ENCODE measurements at regions not wholly inside any gene's neighbourhood (a gene's known extent, or its start where the extent isn't known, plus 50 kb on each side); places are given as distances from the start of the nearest gene placed in this dataset.

GRCh38 chr5:42277293-42277692 is 145.9 kb upstream of the GHR start:
- no peak overlapping the region for H2AFZ ChIP-seq (ENCODE audit: low read depth, low read length)
- no peak overlapping the region for H3K9ac ChIP-seq (ENCODE audit: low read length)
- H3K36me3 ChIP-seq (ENCODE audit: insufficient read depth, low read length) = no peaks in the 10 kb centered on the region
- H3K4me3 ChIP-seq (ENCODE audit: insufficient read depth, low read depth, low read length) = no peak overlapping the region
- H3K27me3 ChIP-seq (ENCODE audit: insufficient read depth, low read length) = no peaks in the 10 kb centered on the region
- Mint-ChIP-seq H3K9me3 (ENCODE audit: unreplicated experiment) (no peaks in the 10 kb centered on the region), H3K4me3 (ENCODE audit: unreplicated experiment) (no peak overlapping the region), H3K4me1 (ENCODE audit: low read depth, unreplicated experiment) (no peaks in the 10 kb centered on the region), H3K27me3 (ENCODE audit: low read depth, unreplicated experiment) (peaks cover 67% of the 10 kb centered on the region), H3K27ac (ENCODE audit: unreplicated experiment) (no peak overlapping the region), H3K36me3 (ENCODE audit: low read depth, unreplicated experiment) (no peaks in the 10 kb centered on the region)
- DNase-seq (ENCODE audit: low read depth) (no peak), FAIRE-seq (no peak)
- no peaks in the 10 kb centered on the region for H3K79me2 ChIP-seq (ENCODE audit: insufficient read depth, low read length)
- H3K27ac ChIP-seq (ENCODE audit: low read depth, low read length) = no peak overlapping the region
- no peak overlapping the region for H3K4me2 ChIP-seq (ENCODE audit: low read length)
- TF ChIP-seq CTCF (IDR thresholded peaks at IDR 0.05; ENCODE audit: insufficient read depth, low read depth, low read length) (no peak), EZH2 (IDR thresholded peaks at IDR 0.05; ENCODE audit: insufficient read depth, low read length) (no peak)
- no peaks in the 10 kb centered on the region for H4K20me1 ChIP-seq (ENCODE audit: insufficient read depth, low read length)
- no peaks in the 10 kb centered on the region for H3K9me3 ChIP-seq (ENCODE audit: insufficient read depth, low read depth, low read length)
- no peaks in the 10 kb centered on the region for H3K4me1 ChIP-seq (ENCODE audit: insufficient read depth, low read length)

DNA sequence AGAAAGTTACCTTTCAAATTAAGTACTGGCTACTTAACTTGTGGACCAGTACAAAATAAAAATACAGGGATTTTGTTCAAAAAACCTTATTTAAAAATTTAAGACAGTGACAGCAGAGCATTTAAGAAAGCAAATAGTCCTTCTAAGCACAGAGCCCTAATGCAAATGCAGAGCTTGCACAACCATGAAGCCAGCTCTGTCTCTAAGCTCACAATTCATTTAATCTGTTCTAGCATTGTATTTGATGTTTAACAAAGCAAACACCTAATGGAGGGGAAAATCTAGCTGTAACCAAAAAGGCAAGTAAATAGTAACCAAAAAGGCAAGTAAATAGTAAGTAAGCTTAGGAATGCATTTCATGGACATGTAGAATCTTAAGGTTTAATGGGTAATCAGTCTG is 138.7 kb upstream of the GHR start:
- Histone ChIP-seq H3K4me3 (ENCODE audit: insufficient read depth, low read depth, low read length) (no peak overlapping the region), H2AFZ (ENCODE audit: low read depth, low read length) (no peak overlapping the region), H3K27ac (ENCODE audit: low read depth, low read length) (no peak overlapping the region), H3K4me1 (ENCODE audit: insufficient read depth, low read length) (no peaks in the 10 kb centered on the region), H3K79me2 (ENCODE audit: insufficient read depth, low read length) (no peaks in the 10 kb centered on the region), H3K4me2 (ENCODE audit: low read length) (no peak overlapping the region), H3K9me3 (ENCODE audit: insufficient read depth, low read depth, low read length) (no peaks in the 10 kb centered on the region), H3K9ac (ENCODE audit: low read length) (no peak overlapping the region), H3K27me3 (ENCODE audit: insufficient read depth, low read length) (no peaks in the 10 kb centered on the region), H4K20me1 (ENCODE audit: insufficient read depth, low read length) (no peaks in the 10 kb centered on the region), H3K36me3 (ENCODE audit: insufficient read depth, low read length) (no peaks in the 10 kb centered on the region)
- H3K27ac Mint-ChIP-seq (ENCODE audit: unreplicated experiment) = no peak overlapping the region
- TF ChIP-seq EZH2 (IDR thresholded peaks at IDR 0.05; ENCODE audit: insufficient read depth, low read length) (no peak), CTCF (IDR thresholded peaks at IDR 0.05; ENCODE audit: insufficient read depth, low read depth, low read length) (no peak)
- H3K9me3 Mint-ChIP-seq (ENCODE audit: unreplicated experiment) = no peaks in the 10 kb centered on the region
- peaks cover 34% of the 10 kb centered on the region for H3K27me3 Mint-ChIP-seq (ENCODE audit: low read depth, unreplicated experiment)
- no peak overlapping the region for H3K4me3 Mint-ChIP-seq (ENCODE audit: unreplicated experiment)
- H3K4me1 Mint-ChIP-seq (ENCODE audit: low read depth, unreplicated experiment) = no peaks in the 10 kb centered on the region
- DNase-seq (ENCODE audit: low read depth) = no peak
- FAIRE-seq = no peak
- H3K36me3 Mint-ChIP-seq (ENCODE audit: low read depth, unreplicated experiment) = no peaks in the 10 kb centered on the region

- no peak for DNase-seq (ENCODE audit: low read depth)
These were observed 138.0 kb upstream of the GHR start for GRCh38 chr5:42285230-42285629.

More at GRCh38 chr5:42285230-42285629, 138.0 kb upstream of the GHR start:
- H3K4me1 ChIP-seq (ENCODE audit: insufficient read depth, low read length) = no peaks in the 10 kb centered on the region
- Mint-ChIP-seq H3K36me3 (ENCODE audit: low read depth, unreplicated experiment) (no peaks in the 10 kb centered on the region), H3K27me3 (ENCODE audit: low read depth, unreplicated experiment) (peaks cover 33% of the 10 kb centered on the region), H3K9me3 (ENCODE audit: unreplicated experiment) (no peaks in the 10 kb centered on the region), H3K27ac (ENCODE audit: unreplicated experiment) (no peak overlapping the region), H3K4me1 (ENCODE audit: low read depth, unreplicated experiment) (no peaks in the 10 kb centered on the region), H3K4me3 (ENCODE audit: unreplicated experiment) (no peak overlapping the region)
- H3K79me2 ChIP-seq (ENCODE audit: insufficient read depth, low read length) = no peaks in the 10 kb centered on the region
- H3K27ac ChIP-seq (ENCODE audit: low read depth, low read length) = no peak overlapping the region
- H3K27me3 ChIP-seq (ENCODE audit: insufficient read depth, low read length) = no peaks in the 10 kb centered on the region
- H3K9me3 ChIP-seq (ENCODE audit: insufficient read depth, low read depth, low read length) = no peaks in the 10 kb centered on the region
- FAIRE-seq = no peak
- no peak overlapping the region for H3K4me3 ChIP-seq (ENCODE audit: insufficient read depth, low read depth, low read length)
- no peak overlapping the region for H2AFZ ChIP-seq (ENCODE audit: low read depth, low read length)
- TF ChIP-seq CTCF (IDR thresholded peaks at IDR 0.05; ENCODE audit: insufficient read depth, low read depth, low read length) = no peak
- TF ChIP-seq EZH2 (IDR thresholded peaks at IDR 0.05; ENCODE audit: insufficient read depth, low read length) = no peak
- H3K36me3 ChIP-seq (ENCODE audit: insufficient read depth, low read length) = no peaks in the 10 kb centered on the region
- H4K20me1 ChIP-seq (ENCODE audit: insufficient read depth, low read length) = no peaks in the 10 kb centered on the region
- no peak overlapping the region for H3K4me2 ChIP-seq (ENCODE audit: low read length)
- H3K9ac ChIP-seq (ENCODE audit: low read length) = no peak overlapping the region

All from astrocyte (in vitro differentiated cells and primary cell).